HEK293 (cell line): ENCODE measurements at regions not wholly inside any gene's neighbourhood (a gene's known extent, or its start where the extent isn't known, plus 50 kb on each side); places are given as distances from the start of the nearest gene placed in this dataset.
"Not testable (repeated sequence)": the region's sequence is repeated elsewhere in the genome, so short reads cannot be mapped to it uniquely, and the experiment has no call there.

ENCODE experiments used
- CTCF ChIA-PET: fragments of 350-600 bp; formaldehyde crosslinking; extraction: SDS; loops from one replicate; lab custom pipeline; 2021; ENCODE audit warnings: antibody characterized with exemption; lab: Yijun Ruan, JAX
- POLR2A ChIA-PET: fragments of 300-600 bp; formaldehyde crosslinking; extraction: SDS; loops from one replicate; lab custom pipeline; 2020; ENCODE audit warnings: antibody characterized with exemption, inconsistent platforms; lab: Yijun Ruan, JAX
- H3K27ac ChIP-seq: fragments of 200-500 bp; sonication (Bioruptor generic); 2 replicates; pipeline ENCODE4 v1.5.1; 2014; ENCODE audit warnings: low read depth, low read length, control low read depth, inconsistent platforms; ENCODE audit errors: extremely low read depth
- H3K36me3 ChIP-seq, 2 experiments: fragments of 200-500 bp in 1 of 2; sonication (Bioruptor generic) in 1 of 2; 1 replicate in 1 of 2; 2 replicates in 1 of 2; pipeline ENCODE4 v1.5.1; 2014 to 2017; ENCODE audit warnings: inconsistent platforms in 2 of 2, low read length in 2 of 2; ENCODE audit not compliant: control insufficient read depth in 2 of 2, insufficient read depth in 1 of 2
- H3K4me1 ChIP-seq: fragments of 200-500 bp; sonication (Bioruptor generic); 2 replicates; pipeline ENCODE4 v1.5.1; 2014; ENCODE audit warnings: mild to moderate bottlenecking, low read length, inconsistent platforms; ENCODE audit not compliant: control insufficient read depth, insufficient read depth
- H3K4me3 ChIP-seq: 2 replicates; pipeline ENCODE4 v1.5.1; 2011; ENCODE audit warnings: low read depth, mild to moderate bottlenecking, control low read depth, low read length, moderate library complexity
- H3K9me3 ChIP-seq: fragments of 200-500 bp; sonication (Bioruptor generic); 2 replicates; pipeline ENCODE4 v1.5.1; 2014; ENCODE audit warnings: low read depth, low read length, inconsistent platforms; ENCODE audit not compliant: control insufficient read depth, insufficient read depth
- SETDB1 ChIP-seq: IDR thresholded peaks from one replicate; pipeline ENCODE4 v1.6.1; 2017; ENCODE audit warnings: mild to moderate bottlenecking, low read length, moderate library complexity, mixed read lengths; ENCODE audit not compliant: insufficient read length
- SP2 ChIP-seq: fragments of 450-650 bp; formaldehyde crosslinking; IDR thresholded peaks from 2 replicates; pipeline ENCODE4 v1.5.1; 2016; ENCODE audit warnings: missing biosample characterization, missing genetic modification characterization
- ZNF174 ChIP-seq: fragments of 450-650 bp; formaldehyde crosslinking; IDR thresholded peaks from 2 replicates; pipeline ENCODE4 v1.5.0; 2017; ENCODE audit warnings: missing biosample characterization, mild to moderate bottlenecking, missing genetic modification characterization
- ZNF654 ChIP-seq: fragments of 450-650 bp; formaldehyde crosslinking; IDR thresholded peaks from 2 replicates; pipeline ENCODE4 v1.5.1; 2016; ENCODE audit warnings: low read depth, missing biosample characterization, missing genetic modification characterization
- ZNF660 ChIP-seq: fragments of 450-650 bp; IDR thresholded peaks from 2 replicates; pipeline ENCODE4 v1.5.1; 2018; ENCODE audit warnings: missing biosample characterization, mild to moderate bottlenecking, missing genetic modification characterization
- ZNF677 ChIP-seq: fragments of 450-650 bp; IDR thresholded peaks from 2 replicates; pipeline ENCODE4 v1.5.0; 2018; ENCODE audit warnings: missing biosample characterization, mild to moderate bottlenecking, missing genetic modification characterization, moderate library complexity
- ZNF747 ChIP-seq: fragments of 450-650 bp; formaldehyde crosslinking; IDR thresholded peaks from 2 replicates; pipeline ENCODE4 v1.5.1; 2016; ENCODE audit warnings: missing biosample characterization, missing genetic modification characterization
- ZNF785 ChIP-seq: fragments of 450-650 bp; formaldehyde crosslinking; IDR thresholded peaks from 2 replicates; pipeline ENCODE4 v1.5.1; 2016; ENCODE audit warnings: missing biosample characterization, missing genetic modification characterization
- ZSCAN30 ChIP-seq: fragments of 450-650 bp; IDR thresholded peaks from 2 replicates; pipeline ENCODE4 v1.5.1; 2018; ENCODE audit warnings: missing biosample characterization, mild to moderate bottlenecking, missing genetic modification characterization, moderate library complexity
- TF ChIP-seq, protein P1 (sequence below): fragments of 450-650 bp; formaldehyde crosslinking; IDR thresholded peaks from 2 replicates; pipeline ENCODE4 v1.5.1; 2016; ENCODE audit warnings: missing biosample characterization, missing genetic modification characterization
- TF ChIP-seq, protein P2 (sequence below): fragments of 450-650 bp; formaldehyde crosslinking; IDR thresholded peaks from 2 replicates; pipeline ENCODE4 v1.5.1; 2016; ENCODE audit warnings: missing biosample characterization, missing genetic modification characterization
- TF ChIP-seq, protein P3 (sequence below): fragments of 450-650 bp; formaldehyde crosslinking; IDR thresholded peaks from 2 replicates; pipeline ENCODE4 v1.5.1; 2016; ENCODE audit warnings: missing biosample characterization, missing genetic modification characterization

DNA sequence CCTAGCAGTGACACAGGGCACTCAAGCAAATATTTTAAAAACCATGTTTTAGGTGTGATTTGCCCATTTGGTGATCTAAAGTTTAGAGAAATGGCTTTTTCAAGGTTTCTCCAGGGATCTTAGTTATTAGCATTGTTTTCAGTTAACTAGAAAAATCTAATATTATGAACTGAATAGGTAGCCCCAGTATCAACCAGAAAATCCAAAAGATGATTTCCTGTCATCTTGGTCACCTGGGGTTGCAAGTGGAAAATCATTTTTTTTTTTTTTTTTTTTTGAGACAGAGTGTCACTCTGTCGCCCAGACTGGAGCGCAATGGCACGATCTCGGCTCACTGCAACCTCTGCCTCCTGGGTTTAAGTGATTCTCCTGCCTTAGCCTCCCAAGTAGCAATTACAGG lies 106.6 kb upstream of the FMN2 start:
- Histone ChIP-seq H3K9me3 (peaks cover 2% of the 10 kb centered on the region; the same call in 1 of the 2 replicates), H3K4me3 (no peak overlapping the region), H3K4me1 (no peaks in the 10 kb centered on the region), H3K36me3 (no peaks in the 10 kb centered on the region), H3K27ac (no peak overlapping the region)
- ChIA-PET CTCF (interaction anchor here (0.6 to 7.2 kb wide), 3 partner anchors 20 to 184 kb away, joined by 5 to 110 read pairs (median 33); no protein-coding TSS in a partner anchor), POLR2A (no interaction called here)
- peak; percentile 84 for TF ChIP-seq SETDB1
- no peak for TF ChIP-seq ZSCAN30 (tag by site-specific recombination)
- no peak for TF ChIP-seq ZNF174 (tag by site-specific recombination)

DNA sequence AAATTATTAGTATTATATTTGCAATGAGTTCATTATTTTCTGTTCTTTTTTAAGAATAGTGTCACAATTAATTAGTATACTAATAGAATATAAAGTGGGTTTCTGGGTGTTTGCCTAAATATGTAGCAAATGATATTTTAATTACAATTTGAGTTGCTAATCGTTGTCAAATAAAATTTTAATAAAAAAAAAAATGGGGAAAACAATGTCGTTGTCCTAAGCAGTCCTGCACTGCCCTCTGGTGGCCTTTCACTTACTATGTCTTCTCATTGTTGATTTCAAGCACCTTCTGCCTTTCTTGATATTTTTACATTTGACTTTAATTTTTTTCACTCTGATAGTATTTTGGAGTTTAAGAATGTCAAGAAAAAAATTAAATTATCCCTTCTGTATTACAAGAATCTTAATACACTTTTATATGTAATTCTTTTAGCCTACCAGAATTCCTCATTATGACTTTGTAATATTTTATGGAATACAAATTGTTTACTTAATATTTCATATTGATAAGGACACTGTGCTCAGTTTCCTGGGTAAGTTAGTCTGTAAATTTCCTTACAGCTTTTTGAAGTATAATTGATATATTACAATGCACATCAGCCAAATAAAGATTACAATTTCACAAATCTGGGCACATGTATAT lies 104.5 kb upstream of the FMN2 start:
- peaks cover 2% of the 10 kb centered on the region; the same call in 1 of the 2 replicates for H3K9me3 ChIP-seq
- CTCF ChIA-PET, result interaction anchor here (0.6 to 7.2 kb wide), 30 partner anchors 9 to 1968 kb away, joined by 3 to 110 read pairs (median 4); no protein-coding TSS in a partner anchor
- no peaks in the 10 kb centered on the region for H3K4me1 ChIP-seq
- no peak overlapping the region for H3K4me3 ChIP-seq
- TF ChIP-seq ZNF654 (tag by site-specific recombination) (peak; percentile 71), SP2 (tag by site-specific recombination) (no peak), ZNF747 (no peak), ZNF660 (0 out of 2 replicates have a peak, but pooled peaks have one; percentile 67), ZNF677 (tag by site-specific recombination) (no peak)
- TF ChIP-seq, protein P1, sequence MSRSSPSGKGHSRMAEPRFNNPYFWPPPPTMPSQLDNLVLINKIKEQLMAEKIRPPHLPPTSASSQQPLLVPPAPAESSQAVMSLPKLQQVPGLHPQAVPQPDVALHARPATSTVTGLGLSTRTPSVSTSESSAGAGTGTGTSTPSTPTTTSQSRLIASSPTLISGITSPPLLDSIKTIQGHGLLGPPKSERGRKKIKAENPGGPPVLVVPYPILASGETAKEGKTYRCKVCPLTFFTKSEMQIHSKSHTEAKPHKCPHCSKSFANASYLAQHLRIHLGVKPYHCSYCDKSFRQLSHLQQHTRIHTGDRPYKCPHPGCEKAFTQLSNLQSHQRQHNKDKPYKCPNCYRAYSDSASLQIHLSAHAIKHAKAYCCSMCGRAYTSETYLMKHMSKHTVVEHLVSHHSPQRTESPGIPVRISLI (tag by site-specific recombination), result peak; percentile 59; the same call in 1 of the 2 replicates
- TF ChIP-seq, protein P2, sequence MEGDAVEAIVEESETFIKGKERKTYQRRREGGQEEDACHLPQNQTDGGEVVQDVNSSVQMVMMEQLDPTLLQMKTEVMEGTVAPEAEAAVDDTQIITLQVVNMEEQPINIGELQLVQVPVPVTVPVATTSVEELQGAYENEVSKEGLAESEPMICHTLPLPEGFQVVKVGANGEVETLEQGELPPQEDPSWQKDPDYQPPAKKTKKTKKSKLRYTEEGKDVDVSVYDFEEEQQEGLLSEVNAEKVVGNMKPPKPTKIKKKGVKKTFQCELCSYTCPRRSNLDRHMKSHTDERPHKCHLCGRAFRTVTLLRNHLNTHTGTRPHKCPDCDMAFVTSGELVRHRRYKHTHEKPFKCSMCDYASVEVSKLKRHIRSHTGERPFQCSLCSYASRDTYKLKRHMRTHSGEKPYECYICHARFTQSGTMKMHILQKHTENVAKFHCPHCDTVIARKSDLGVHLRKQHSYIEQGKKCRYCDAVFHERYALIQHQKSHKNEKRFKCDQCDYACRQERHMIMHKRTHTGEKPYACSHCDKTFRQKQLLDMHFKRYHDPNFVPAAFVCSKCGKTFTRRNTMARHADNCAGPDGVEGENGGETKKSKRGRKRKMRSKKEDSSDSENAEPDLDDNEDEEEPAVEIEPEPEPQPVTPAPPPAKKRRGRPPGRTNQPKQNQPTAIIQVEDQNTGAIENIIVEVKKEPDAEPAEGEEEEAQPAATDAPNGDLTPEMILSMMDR (tag by site-specific recombination), result peak; percentile 35
- H3K36me3 ChIP-seq, result no peaks in the 10 kb centered on the region
- H3K27ac ChIP-seq, result no peak overlapping the region
- POLR2A ChIA-PET, result no interaction called here

DNA sequence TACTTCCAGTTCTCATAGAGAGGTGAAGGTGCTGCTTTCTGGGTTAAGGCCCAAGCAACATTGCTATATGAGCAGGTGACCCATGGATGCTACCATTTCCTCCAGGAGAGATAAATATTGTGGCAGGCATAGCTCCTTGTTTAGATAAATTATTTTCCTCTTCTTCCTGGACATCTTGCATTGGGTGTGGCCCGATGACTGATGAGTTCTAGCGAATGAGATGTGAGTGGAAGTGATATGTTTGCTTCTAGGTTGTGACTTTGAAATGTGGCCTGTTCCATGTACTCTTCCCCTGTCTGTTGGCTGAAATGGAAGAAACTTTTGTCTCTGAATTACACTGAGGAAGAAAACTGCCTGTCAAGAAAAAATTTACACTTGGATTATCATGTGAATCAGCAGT lies 101.7 kb upstream of the FMN2 start:
- Histone ChIP-seq H3K36me3 (no peaks in the 10 kb centered on the region), H3K27ac (no peak overlapping the region), H3K9me3 (0 out of 2 replicates have a peak, but pooled peaks cover 2% of the 10 kb centered on the region), H3K4me3 (no peak overlapping the region), H3K4me1 (no peaks in the 10 kb centered on the region)
- ChIA-PET CTCF (interaction anchor here (1.2 to 7.2 kb wide), 4 partner anchors 9 to 38 kb away, joined by 3 to 110 read pairs (median 25); no protein-coding TSS in a partner anchor), POLR2A (no interaction called here)
- TF ChIP-seq, protein P3, sequence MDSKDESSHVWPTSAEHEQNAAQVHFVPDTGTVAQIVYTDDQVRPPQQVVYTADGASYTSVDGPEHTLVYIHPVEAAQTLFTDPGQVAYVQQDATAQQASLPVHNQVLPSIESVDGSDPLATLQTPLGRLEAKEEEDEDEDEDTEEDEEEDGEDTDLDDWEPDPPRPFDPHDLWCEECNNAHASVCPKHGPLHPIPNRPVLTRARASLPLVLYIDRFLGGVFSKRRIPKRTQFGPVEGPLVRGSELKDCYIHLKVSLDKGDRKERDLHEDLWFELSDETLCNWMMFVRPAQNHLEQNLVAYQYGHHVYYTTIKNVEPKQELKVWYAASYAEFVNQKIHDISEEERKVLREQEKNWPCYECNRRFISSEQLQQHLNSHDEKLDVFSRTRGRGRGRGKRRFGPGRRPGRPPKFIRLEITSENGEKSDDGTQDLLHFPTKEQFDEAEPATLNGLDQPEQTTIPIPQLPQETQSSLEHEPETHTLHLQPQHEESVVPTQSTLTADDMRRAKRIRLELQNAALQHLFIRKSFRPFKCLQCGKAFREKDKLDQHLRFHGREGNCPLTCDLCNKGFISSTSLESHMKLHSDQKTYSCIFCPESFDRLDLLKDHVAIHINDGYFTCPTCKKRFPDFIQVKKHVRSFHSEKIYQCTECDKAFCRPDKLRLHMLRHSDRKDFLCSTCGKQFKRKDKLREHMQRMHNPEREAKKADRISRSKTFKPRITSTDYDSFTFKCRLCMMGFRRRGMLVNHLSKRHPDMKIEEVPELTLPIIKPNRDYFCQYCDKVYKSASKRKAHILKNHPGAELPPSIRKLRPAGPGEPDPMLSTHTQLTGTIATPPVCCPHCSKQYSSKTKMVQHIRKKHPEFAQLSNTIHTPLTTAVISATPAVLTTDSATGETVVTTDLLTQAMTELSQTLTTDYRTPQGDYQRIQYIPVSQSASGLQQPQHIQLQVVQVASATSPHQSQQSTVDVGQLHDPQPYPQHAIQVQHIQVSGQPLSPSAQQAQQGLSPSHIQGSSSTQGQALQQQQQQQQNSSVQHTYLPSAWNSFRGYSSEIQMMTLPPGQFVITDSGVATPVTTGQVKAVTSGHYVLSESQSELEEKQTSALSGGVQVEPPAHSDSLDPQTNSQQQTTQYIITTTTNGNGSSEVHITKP (tag by site-specific recombination), result peak; percentile 71
- TF ChIP-seq ZNF785 (tag by site-specific recombination), result no peak

DNA sequence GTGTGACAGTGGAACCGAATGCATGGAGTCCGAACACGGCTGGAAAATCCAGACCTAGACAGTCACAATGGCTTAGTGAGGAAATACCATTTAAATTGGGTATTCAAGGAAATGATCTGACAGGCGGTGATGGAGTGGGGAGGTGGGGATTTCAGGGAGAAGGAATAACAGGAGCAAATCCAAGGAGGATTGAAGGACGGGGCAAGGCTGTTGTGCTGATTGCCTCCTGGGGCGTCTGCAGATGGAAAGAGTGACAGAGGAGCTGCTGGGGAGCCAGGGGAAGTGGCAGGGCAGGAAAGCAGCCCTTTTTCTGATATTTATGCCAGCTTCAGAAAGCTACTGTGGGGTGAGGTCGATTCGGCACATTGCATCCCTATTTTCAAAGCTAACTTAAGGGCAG lies 99.1 kb upstream of the FMN2 start:
- H3K4me3 ChIP-seq, H3K9me3 ChIP-seq, H3K36me3 ChIP-seq, H3K4me1 ChIP-seq, H3K27ac ChIP-seq, POLR2A ChIA-PET: not testable (repeated sequence)
- CTCF ChIA-PET, result interaction anchor here (0.6 to 1.3 kb wide), 3 partner anchors 12 to 654 kb away, joined by 3 to 5 read pairs (median 4); no protein-coding TSS in a partner anchor
